ACC112 (cell line): ENCODE measurements at regions not wholly inside any gene's neighbourhood (a gene's known extent, or its start where the extent isn't known, plus 50 kb on each side); places are given as distances from the start of the nearest gene placed in this dataset.
"Not testable (repeated sequence)": the region's sequence is repeated elsewhere in the genome, so short reads cannot be mapped to it uniquely, and the experiment has no call there.

ENCODE experiments used
- H2AFZ ChIP-seq: fragments of 200-600 bp; sonication (generic); one replicate; pipeline ENCODE4 v1.6.0; 2017; ENCODE audit warnings: antibody characterized with exemption, low read length; ENCODE audit not compliant: unreplicated experiment
- H3K27ac ChIP-seq: fragments of 200-600 bp; sonication (generic); 2 replicates; pipeline ENCODE4 v1.5.1; 2014; ENCODE audit warnings: low read depth, mild to moderate bottlenecking, antibody characterized with exemption, low read length, moderate library complexity
- H3K27me3 ChIP-seq: fragments of 200-600 bp; sonication (generic); 2 replicates; pipeline ENCODE4 v1.6.1; 2014; ENCODE audit warnings: mild to moderate bottlenecking, antibody characterized with exemption, low read length, moderate library complexity, mixed read lengths; ENCODE audit not compliant: insufficient read depth
- H3K36me3 ChIP-seq: fragments of 200-600 bp; sonication (generic); 2 replicates; pipeline ENCODE4 v1.6.1; 2016; ENCODE audit warnings: mild to moderate bottlenecking, antibody characterized with exemption, low read length, moderate library complexity, mixed read lengths; ENCODE audit not compliant: insufficient read depth
- H3K4me1 ChIP-seq: fragments of 200-600 bp; sonication (generic); one replicate; pipeline ENCODE4 v1.6.1; 2016; ENCODE audit warnings: low read length, mixed read lengths; ENCODE audit not compliant: insufficient read depth, unreplicated experiment, control insufficient read depth
- H3K4me3 ChIP-seq: fragments of 200-600 bp; sonication (generic); 2 replicates; pipeline ENCODE4 v1.5.1; 2014; ENCODE audit warnings: mild to moderate bottlenecking, low read depth, low read length
- H3K79me2 ChIP-seq: fragments of 200-600 bp; sonication (generic); one replicate; pipeline ENCODE4 v1.6.0; 2016; ENCODE audit warnings: low read length; ENCODE audit not compliant: control insufficient read depth, unreplicated experiment, insufficient read depth

GRCh38 chr21:16215663-16216183 is 485.9 kb downstream of the USP25 start:
- Histone ChIP-seq H3K36me3 (no peaks in the 10 kb centered on the region), H3K27me3 (no peaks in the 10 kb centered on the region), H3K27ac (no peak overlapping the region), H2AFZ (no peak overlapping the region), H3K4me3 (no peak overlapping the region), H3K79me2 (no peaks in the 10 kb centered on the region), H3K4me1 (no peaks in the 10 kb centered on the region)

- Histone ChIP-seq H2AFZ (no peak overlapping the region), H3K4me3 (no peak overlapping the region), H3K79me2 (no peaks in the 10 kb centered on the region), H3K4me1 (no peaks in the 10 kb centered on the region), H3K27ac (no peak overlapping the region), H3K27me3 (no peaks in the 10 kb centered on the region), H3K36me3 (no peaks in the 10 kb centered on the region)
These were observed 486.6 kb downstream of the USP25 start for GRCh38 chr21:16216288-16216962.

DNA sequence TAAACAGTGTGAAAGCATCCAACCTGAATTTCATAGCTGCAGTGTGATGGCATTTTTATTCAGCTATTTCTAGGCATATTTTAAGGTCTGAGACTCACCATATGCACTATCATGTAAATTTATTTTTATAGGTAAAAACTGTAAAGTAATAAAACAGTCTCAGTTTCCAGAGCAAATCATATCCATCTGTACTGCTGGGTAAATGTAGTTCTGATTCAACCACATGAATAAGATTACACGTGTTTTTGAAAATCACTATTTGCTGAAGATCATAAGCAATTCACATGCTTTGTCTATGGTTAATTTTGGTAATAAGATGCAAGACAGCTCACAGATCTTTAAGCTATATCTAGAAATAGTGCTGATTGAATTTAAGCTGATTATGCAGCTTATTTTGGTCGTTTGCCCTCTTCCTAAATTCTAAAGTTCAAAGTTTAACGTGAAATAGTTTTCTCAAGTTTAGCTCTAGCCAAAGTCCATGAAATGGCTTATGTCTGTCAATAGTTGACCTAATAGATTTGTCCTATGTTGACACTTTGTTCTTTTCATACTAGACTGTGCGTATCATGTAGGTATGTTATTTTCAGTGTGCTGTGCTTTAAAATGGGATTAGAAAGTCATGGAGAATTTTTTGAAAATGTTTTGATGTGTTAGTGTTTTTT is 489.0 kb downstream of the USP25 start:
- Histone ChIP-seq H3K27me3 (no peaks in the 10 kb centered on the region), H3K36me3 (0 out of 2 replicates have a peak, but pooled peaks cover 3% of the 10 kb centered on the region), H3K27ac (no peak overlapping the region), H2AFZ (no peak overlapping the region), H3K79me2 (no peaks in the 10 kb centered on the region), H3K4me1 (no peaks in the 10 kb centered on the region), H3K4me3 (no peak overlapping the region)

DNA sequence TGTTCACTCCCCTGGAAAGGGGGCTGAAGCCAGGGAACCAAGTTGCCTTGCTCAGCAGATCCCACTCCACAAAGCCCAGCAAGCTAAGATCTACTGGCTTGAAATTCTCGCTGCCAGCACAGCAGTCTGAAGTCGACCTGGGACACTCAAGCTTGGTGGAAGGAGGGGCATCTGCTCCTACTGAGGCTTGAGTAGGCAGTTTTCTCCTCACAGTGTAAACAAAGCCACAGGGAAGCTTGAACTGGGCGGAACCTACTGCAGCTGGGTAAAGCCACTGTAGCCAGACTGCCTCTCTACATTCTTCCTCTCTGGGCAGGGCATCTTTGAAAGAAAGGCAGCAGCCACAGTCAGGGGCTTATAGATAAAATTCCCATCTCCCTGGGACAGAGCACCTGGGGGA is 495.0 kb downstream of the USP25 start:
- not testable (repeated sequence) for H3K79me2 ChIP-seq, H2AFZ ChIP-seq, H3K36me3 ChIP-seq

DNA sequence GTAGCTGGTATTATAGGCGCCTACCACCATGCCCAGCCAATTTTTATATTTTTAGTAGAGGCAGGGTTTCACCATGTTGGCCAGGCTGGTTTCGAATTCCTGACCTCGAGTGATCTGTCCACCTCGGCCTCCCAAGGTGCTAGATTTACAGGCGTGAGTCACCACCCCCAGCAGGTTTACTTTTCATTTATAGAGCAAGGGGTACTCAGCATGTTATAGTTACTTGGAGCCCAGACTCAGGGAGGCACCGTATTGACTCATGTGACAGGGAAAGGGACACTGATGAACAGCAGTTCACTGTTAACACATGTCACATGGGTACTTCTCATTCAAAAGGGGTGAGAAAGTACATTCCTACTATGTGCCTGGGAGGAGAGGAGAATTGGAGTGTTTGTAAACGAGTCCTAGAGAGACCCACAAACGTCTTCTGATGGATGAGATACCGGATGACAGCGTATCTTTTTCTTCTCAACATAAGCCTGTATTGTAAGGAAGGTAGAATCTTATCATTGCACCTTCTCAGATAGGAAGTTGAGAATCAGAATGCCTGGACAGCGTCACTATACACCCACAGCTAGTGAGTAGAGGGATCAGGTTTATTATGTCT is 510.0 kb downstream of the USP25 start:
- no peaks in the 10 kb centered on the region for H3K36me3 ChIP-seq
- H2AFZ ChIP-seq, result no peak overlapping the region
- H3K27ac ChIP-seq, result no peak overlapping the region
- H3K4me3 ChIP-seq, result no peak overlapping the region
- H3K4me1 ChIP-seq, result no peaks in the 10 kb centered on the region
- no peaks in the 10 kb centered on the region for H3K27me3 ChIP-seq
- no peaks in the 10 kb centered on the region for H3K79me2 ChIP-seq

More for the DNA sequence above, 495.0 kb downstream of the USP25 start:
- H3K4me3 ChIP-seq, H3K4me1 ChIP-seq, H3K27ac ChIP-seq, H3K27me3 ChIP-seq: not testable (repeated sequence)

- H3K27ac ChIP-seq, result no peak overlapping the region
- no peaks in the 10 kb centered on the region for H3K79me2 ChIP-seq
These were observed 511.2 kb downstream of the USP25 start for GRCh38 chr21:16241016-16241415.

DNA sequence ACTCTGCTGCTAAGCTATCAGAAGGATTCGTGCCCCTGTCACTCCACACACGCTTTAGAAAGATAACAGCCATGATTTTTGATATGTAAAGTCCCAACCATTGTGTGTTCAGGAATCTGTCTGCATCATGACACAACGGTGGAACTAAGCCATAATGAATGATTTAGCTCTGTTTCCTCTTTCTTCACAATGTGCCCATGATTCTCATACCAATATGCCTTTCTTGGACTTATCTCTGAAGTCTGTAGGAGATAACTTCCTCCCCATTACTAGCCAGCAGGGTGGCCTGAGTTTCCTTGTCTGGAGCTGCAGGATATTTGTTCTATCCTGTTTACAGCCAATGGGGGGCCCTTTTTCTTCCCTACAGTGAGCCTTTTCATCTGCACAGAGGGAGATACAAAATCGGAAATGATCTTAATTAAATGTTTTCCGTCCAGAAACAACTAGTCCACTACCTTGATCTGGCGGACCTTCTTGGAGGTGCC is 511.7 kb downstream of the USP25 start:
- Histone ChIP-seq H3K4me1 (no peaks in the 10 kb centered on the region), H3K79me2 (no peaks in the 10 kb centered on the region), H3K27me3 (no peaks in the 10 kb centered on the region), H3K4me3 (no peak overlapping the region), H3K27ac (no peak overlapping the region), H3K36me3 (no peaks in the 10 kb centered on the region), H2AFZ (no peak overlapping the region)

More at GRCh38 chr21:16241016-16241415, 511.2 kb downstream of the USP25 start:
- H3K36me3 ChIP-seq, result no peaks in the 10 kb centered on the region
- H3K4me3 ChIP-seq, result no peak overlapping the region
- no peak overlapping the region for H2AFZ ChIP-seq
- H3K4me1 ChIP-seq, result no peaks in the 10 kb centered on the region
- H3K27me3 ChIP-seq, result no peaks in the 10 kb centered on the region

DNA sequence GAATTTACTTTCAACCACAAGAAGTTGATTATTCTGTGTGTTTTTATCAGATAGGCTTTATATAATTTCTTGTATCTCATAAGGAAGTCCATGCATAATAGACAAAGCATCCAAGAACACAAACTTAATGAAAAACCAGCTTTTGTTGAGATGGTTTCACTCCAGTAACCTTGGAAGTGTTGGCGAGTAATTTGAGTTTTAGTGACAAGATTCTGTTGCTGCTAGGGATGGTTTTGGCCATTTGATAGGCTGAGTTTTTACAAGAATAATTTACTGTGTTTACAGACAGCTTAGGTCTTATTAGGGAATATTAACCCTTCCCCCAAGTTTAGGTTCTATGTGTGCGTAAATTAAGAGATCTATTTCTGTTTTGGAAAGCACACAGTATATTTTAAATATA is 513.6 kb downstream of the USP25 start:
- H3K27me3 ChIP-seq, result no peaks in the 10 kb centered on the region
- no peak overlapping the region for H2AFZ ChIP-seq
- no peaks in the 10 kb centered on the region for H3K79me2 ChIP-seq
- H3K27ac ChIP-seq, result no peak overlapping the region
- H3K36me3 ChIP-seq, result no peaks in the 10 kb centered on the region
- no peaks in the 10 kb centered on the region for H3K4me1 ChIP-seq
- no peak overlapping the region for H3K4me3 ChIP-seq

- Histone ChIP-seq H3K27ac (no peak overlapping the region), H2AFZ (no peak overlapping the region), H3K27me3 (no peaks in the 10 kb centered on the region), H3K79me2 (no peaks in the 10 kb centered on the region), H3K36me3 (no peaks in the 10 kb centered on the region), H3K4me1 (no peaks in the 10 kb centered on the region), H3K4me3 (no peak overlapping the region)
These were observed 518.9 kb downstream of the USP25 start for GRCh38 chr21:16248705-16249104.

DNA sequence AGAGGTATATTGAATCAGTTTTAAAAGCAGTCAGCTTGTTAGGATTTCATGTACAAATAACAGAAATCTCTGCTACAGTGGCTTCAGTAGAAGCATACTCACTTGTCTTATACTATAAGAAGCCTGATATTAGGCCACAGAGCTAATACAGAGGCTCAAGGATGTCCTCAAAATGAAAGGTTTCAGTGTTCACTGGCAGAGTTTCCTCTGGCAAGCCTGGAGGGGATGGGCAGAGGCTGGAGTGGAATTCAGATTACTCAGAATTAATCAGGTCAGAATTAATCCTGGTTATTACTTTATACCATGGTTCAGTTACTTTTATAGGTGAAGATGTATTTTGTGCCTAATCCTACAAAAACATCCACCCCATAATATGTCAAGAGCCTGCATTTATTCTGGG is 520.5 kb downstream of the USP25 start:
- no peak overlapping the region for H3K27ac ChIP-seq
- no peak overlapping the region for H2AFZ ChIP-seq
- H3K4me1 ChIP-seq, result no peaks in the 10 kb centered on the region
- H3K36me3 ChIP-seq, result no peaks in the 10 kb centered on the region
- no peak overlapping the region for H3K4me3 ChIP-seq
- H3K79me2 ChIP-seq, result no peaks in the 10 kb centered on the region
- no peaks in the 10 kb centered on the region for H3K27me3 ChIP-seq
